NCI-H82 treated with DMSO at 0.1 percent for 48 hours (cell line): ENCODE measurements at regions not wholly inside any gene's neighbourhood (a gene's known extent, or its start where the extent isn't known, plus 50 kb on each side); places are given as distances from the start of the nearest gene placed in this dataset.
"Not testable (repeated sequence)": the region's sequence is repeated elsewhere in the genome, so short reads cannot be mapped to it uniquely, and the experiment has no call there.

Experiments used
- DNase-seq: peaks from one replicate; lab custom pipeline; 2025; ENCODE audit not compliant: unreplicated experiment; lab: John Stamatoyannopoulos, UW

GRCh38 chr4:23413631-23414030 is 476.2 kb downstream of the PPARGC1A start:
- DNase-seq, result no peak

- DNase-seq, result no peak
Observed at GRCh38 chr4:23412701-23413100, 477.1 kb downstream of the PPARGC1A start.

DNA sequence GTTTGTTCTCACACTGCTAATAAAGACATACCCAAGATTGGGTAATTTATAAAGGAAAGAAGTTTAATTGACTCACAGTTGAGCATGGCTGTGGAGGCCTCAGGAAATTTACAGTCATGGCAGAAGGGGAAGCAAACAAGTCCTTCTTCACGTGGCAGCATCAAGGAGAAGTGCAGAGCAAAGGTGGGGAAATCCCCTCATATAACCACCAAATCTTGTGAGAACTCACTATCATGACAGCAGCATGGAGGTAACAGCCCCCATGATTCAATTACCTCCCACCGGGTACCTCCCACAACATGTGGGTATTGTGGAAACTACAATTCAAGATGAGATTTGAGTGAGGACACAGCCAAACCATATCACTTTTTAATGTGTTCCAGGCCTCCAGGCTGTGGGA is 480.9 kb downstream of the PPARGC1A start:
- not testable (repeated sequence) for DNase-seq

DNA sequence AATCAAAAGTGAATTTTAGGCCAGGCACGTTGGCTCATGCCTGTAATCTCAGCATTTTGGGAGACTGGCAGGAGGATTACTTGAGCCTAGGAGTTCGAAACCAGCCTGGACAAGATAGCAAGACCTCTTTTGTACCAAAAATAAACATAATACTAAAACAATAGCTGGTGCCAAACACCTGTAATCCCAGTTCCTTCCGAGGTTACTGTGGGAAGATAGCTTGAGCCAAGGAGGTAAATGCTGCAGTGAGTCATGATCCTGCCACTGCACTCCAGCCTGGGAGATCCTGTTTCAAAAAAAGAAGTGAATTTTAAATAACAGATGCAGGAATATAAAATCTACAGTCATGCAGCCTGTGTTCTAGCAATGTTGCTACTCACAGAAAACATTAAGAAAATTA is 488.3 kb downstream of the PPARGC1A start:
- DNase-seq, result no peak

GRCh38 chr4:23392860-23393458 is 496.9 kb downstream of the PPARGC1A start:
- no peak for DNase-seq

DNA sequence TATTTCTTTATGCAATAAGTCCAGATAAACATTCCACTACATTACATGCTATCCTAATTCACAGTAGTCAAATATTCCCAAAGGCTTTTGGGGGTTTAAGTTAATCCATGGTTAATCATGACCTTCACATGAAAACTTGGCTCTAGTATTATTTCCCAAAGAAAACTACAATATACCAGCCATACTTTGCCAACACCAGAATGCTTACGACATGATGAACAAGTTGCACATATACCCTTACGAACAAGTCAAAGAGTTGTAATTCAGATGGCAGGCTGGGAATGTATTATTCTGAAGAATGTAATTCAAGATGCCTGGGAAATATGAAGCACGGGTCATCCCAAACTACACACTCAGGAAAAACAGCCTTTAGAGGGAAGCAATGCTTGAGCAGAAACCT is 499.6 kb downstream of the PPARGC1A start:
- DNase-seq, result no peak

DNA sequence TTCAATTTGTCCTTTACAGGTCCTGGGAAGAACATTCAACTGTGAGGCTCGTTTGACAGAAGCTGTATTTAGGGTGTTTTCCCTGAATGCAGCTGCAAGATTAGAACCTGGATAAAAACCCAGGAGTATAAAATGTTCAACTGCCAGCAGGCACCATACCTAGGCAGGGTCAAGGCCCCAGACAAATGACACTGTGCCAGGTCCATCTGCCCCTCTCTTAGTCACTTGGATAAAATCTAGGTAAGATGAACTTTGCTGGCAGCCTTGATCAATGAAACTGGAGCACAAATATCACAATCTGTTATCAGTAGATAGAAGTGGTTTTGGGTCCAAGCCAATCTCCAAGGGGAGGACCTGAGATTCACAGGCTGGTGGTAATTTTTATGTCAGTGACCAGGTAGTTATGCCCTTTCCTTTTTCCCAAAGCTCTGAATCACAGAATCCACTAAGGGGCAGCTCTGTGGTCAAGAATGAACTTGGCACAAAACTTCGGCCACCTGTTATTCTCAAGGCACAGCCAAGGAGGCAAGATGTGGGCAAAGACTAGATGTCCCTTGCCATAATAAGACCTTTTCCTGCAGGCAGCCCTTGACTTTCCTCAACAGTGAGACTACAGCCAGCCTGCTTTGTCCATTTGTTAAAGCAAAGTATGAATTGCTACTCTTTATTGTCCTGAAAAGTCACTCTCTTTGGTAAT is 501.0 kb downstream of the PPARGC1A start:
- no peak for DNase-seq

DNA sequence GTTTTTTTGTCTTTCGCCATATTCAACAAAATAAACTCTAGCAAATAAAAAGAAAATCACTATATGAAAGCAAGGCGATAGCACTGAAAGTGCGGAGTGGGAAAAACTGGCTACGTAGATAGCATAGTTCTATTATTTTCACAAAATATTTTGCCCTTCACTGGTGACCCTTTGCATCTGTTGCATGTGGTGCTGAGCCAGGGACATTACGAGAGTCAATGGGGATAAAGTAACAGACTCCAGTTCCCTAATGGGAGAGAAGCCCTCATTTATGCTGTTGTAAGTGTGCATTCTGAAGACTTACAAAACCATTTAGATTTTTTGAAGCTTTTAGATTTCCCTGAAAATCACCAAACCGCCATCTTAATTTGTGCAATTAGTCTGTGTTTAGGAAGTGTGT is 501.6 kb downstream of the PPARGC1A start:
- DNase-seq, result no peak

- no peak for DNase-seq
Observed at GRCh38 chr4:23384741-23385140, 505.1 kb downstream of the PPARGC1A start.

DNA sequence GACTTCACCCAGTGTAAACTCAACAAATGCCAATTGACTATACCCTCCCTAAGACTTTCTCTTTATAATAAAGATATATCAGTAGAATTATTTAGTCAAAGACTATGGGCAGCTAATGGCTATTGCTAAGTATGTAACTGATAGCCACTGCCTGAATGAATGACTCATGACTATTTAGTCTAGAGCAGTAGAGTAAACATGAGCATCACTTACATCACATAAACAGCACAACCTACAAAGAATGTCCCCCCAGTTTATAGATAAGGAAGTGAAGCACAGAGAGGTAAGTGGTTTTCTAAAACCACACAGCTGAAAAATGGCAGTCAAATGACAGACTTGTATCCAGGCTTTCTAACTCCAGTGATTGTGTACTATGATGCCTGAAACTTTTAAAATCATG is 507.0 kb downstream of the PPARGC1A start:
- no peak for DNase-seq

DNA sequence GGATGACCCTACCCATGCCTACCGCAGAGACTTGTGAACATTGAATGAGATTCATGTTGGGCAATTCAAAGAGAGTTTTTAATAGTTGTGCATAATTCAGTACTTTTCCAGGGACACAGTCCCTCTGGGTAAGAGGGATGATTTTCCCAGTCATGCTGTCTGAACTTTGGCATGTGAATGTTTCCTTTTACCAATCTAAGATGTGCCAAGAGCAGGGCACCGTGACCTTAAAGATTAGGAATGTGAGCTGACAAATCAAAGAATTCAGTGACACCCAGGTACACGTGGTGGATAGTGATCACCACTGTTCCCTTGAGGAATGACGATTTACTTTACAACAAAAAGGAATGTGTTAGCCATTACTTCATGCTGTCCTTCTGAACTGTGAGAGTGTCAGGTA is 515.6 kb downstream of the PPARGC1A start:
- DNase-seq, result no peak

DNA sequence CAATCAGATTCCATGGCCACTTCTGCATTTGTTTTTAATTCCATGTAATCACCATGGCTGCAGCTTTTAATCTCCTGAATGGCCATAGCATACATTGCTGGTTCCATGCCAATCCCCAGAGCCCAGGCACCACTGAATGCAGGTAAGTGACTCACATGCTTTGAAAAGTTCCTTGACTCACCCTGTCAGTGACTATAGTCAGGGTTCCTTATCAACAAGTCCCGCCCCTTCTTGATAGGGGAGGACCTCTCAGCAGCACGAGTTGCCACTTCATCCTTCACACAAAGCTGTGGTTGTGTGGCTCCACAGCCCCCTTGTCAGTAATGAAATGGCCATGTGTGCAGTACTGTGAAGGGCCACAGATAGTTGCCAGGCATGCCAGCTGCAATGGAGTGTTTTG is 516.6 kb downstream of the PPARGC1A start:
- no peak for DNase-seq

GRCh38 chr4:23371533-23371932 is 518.3 kb downstream of the PPARGC1A start:
- no peak for DNase-seq

DNA sequence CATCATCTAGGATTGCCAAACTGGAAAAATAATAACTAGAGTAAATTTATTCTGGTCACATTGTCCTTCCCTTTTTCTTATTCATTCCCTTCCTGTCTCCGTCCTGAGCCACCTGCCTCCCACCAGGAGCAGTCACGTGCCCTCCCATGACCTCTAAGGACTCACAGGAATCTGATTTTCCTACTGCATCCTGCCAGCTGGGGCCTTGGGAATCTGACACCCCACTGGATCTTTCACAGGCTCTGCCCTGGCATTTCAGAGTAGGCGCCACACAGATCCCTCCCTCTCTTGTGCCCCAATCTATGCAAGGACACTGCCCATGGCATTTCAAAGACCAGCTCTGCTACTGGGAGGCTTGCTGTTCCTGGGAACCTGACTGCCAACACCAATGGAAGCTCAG is 520.5 kb downstream of the PPARGC1A start:
- no peak for DNase-seq

DNA sequence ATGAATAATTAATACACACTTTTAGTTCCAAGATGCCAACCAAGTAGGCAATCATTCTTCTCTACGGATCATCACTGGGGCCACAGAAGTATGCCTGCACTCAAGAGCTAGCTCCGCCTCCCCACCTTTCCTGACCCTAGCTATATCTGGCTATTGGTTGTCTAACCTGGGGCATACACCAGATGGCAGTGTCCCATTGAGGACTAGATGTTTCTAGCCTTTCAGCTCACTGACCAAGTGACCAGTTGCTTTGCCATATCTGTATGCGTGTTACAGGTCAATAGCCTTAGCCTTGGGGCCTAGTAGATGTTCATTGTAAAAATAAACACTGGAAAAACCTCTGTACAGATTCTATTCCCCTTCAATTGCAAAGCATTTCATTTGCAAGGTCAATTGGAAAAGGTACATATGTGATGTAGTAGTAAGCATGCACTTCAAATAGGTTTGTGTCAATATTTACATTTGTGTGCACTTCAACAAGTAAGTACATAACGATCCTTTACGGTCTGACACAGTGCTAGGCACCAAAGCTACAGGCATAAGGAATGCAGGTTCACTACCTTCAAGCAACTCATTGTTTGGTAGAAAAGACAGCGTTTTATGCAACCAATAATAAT is 521.7 kb downstream of the PPARGC1A start:
- DNase-seq, result no peak

DNA sequence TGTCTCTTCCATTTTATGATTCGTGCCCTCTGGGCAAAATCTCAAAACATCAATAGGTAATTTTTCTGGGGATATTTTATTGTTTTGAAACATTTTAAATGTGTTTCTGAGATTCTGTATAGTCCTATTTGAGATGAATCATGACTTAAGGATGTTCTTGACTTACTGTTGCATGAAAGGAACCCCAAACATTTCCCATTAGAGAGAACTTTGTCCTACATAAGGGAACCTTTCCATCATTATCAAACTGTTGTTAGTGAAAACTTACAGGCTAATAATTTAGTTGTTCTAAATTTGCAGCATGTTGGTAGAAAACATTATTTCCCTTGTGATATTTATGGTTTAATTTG is 523.3 kb downstream of the PPARGC1A start:
- no peak for DNase-seq

DNA sequence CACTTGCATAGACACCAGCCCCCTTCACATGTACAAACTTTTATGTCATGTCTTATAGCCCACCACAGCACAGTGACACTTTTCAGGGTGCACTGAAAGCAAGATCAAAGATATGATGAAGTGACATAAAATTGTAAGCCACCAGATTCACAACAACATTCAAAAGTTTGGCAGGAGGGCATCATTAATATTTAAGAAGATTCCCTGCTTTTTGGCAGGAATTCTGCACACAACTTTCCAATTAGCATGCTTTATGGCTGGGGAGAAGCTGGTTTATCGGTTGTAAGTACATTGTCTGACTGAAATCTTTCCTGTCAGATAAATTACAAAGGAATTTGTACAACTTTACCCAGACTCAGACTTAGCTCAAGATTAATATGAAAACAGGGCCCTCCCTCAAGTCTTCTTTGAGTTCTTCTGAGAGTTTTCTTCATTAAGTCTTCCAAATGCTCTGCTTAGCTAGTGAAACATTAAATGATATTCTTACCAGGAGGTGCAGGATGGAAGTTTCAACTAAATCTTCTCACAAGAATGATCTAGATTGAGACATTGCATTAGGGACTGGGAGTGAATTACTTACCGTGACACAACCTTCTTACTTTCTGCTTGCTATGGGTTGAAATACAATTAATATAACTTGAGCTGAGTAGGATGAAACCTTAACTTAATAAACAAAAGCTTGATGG is 523.8 kb downstream of the PPARGC1A start:
- no peak for DNase-seq

DNA sequence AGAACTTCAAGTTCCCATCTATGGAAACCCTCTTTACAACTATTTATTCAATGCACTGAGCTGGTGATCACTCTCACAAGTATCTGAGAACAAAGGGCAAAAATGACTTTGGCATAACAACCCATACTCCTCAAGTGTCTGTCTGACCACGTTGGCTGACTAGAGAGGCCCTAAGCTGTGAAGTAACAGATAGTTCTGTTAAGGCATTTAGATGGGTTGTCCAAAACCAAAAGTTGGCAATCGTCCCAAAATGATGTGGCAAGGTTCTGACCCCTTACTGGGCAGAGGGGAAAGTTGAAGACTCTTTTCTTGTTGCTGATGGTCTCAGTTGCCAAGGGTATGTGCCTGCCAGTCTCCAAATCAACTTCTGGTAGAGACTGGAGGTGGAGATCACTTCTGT is 524.8 kb downstream of the PPARGC1A start:
- no peak for DNase-seq

GRCh38 chr4:23364167-23364566 is 525.7 kb downstream of the PPARGC1A start:
- no peak for DNase-seq

GRCh38 chr4:23361453-23361852 is 528.4 kb downstream of the PPARGC1A start:
- no peak for DNase-seq

GRCh38 chr4:23360718-23361117 is 529.1 kb downstream of the PPARGC1A start:
- no peak for DNase-seq

GRCh38 chr4:23355258-23355657 is 534.6 kb downstream of the PPARGC1A start:
- DNase-seq, result no peak
